ENCODE measurements at regions not wholly inside any gene's neighbourhood (a gene's known extent, or its start where the extent isn't known, plus 50 kb on each side); places are given as distances from the start of the nearest gene placed in this dataset.

DNA sequence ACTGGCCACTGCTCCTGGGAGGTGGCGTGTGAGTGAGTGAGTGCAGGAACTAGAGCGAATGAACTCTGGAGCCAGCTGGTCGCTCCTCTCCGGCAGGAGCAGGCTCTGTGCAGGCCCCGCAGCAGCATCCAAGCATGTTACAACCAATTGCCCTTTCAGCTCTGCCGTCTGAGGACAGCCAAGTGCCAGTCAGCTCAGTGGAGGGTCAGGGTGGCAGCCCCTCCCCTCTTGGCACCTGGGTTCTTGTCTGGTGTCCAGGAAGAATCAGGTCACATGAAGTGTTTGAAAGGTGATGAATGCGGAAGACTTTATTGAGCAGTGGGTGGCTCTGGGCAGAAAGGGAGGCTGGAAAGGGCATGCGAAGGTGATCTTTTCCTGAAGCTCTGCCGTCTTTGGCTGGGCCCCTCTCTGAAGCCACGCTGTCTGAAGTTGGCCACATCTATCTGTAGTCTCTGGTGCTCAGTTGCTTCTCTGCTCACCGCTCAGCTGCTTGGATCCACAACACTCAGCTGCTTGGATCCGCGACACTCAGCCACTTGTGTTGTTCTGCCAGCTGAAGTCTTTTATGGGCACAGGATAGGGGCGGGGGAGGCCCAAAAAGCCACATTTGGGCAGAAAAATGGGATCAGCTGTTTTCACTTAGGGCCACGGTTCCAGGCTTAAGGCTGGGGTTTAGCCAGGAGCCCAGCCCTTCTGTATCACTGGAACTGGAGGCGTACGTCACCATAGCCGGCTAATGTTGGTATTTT is 139.8 kb downstream of the ADSS2 start:
- Histone ChIP-seq H3K36me3 (ENCODE audit: control insufficient read depth in 2 of 3, insufficient read depth in 3 of 3, low read length in 3 of 3) (no peaks in the 10 kb centered on the region), H3K4me3 (ENCODE audit: low read length in 3 of 3) (no peak overlapping the region), H3K9ac (ENCODE audit: low read length in 3 of 3) (no peak overlapping the region), H3K27ac (ENCODE audit: low read depth in 2 of 2, low read length in 2 of 2) (peak overlapping the region; percentile 50 to 80), H3K4me1 (ENCODE audit: control insufficient read depth in 2 of 3, insufficient read depth in 2 of 3, low read depth in 1 of 3, low read length in 3 of 3) (peaks cover 0 to 3% (median 0%) of the 10 kb centered on the region in 3 donors), H3K27me3 (ENCODE audit: control insufficient read depth, insufficient read depth, low read length) (no peaks in the 10 kb centered on the region), H3K9me3 (ENCODE audit: control insufficient read depth in 2 of 3, insufficient read depth in 1 of 3, low read length in 3 of 3) (no peaks in the 10 kb centered on the region)
- intact Hi-C loops (cut with DNase I): no loop called here
- peak in 1 of 5 donors; percentile 72 for DNase-seq
- no peak for FAIRE-seq
- TF ChIP-seq, protein P1, sequence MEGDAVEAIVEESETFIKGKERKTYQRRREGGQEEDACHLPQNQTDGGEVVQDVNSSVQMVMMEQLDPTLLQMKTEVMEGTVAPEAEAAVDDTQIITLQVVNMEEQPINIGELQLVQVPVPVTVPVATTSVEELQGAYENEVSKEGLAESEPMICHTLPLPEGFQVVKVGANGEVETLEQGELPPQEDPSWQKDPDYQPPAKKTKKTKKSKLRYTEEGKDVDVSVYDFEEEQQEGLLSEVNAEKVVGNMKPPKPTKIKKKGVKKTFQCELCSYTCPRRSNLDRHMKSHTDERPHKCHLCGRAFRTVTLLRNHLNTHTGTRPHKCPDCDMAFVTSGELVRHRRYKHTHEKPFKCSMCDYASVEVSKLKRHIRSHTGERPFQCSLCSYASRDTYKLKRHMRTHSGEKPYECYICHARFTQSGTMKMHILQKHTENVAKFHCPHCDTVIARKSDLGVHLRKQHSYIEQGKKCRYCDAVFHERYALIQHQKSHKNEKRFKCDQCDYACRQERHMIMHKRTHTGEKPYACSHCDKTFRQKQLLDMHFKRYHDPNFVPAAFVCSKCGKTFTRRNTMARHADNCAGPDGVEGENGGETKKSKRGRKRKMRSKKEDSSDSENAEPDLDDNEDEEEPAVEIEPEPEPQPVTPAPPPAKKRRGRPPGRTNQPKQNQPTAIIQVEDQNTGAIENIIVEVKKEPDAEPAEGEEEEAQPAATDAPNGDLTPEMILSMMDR (IDR thresholded peaks at IDR 0.05; ENCODE audit: borderline replicate concordance, extremely low read depth, insufficient read depth): no peak

DNA sequence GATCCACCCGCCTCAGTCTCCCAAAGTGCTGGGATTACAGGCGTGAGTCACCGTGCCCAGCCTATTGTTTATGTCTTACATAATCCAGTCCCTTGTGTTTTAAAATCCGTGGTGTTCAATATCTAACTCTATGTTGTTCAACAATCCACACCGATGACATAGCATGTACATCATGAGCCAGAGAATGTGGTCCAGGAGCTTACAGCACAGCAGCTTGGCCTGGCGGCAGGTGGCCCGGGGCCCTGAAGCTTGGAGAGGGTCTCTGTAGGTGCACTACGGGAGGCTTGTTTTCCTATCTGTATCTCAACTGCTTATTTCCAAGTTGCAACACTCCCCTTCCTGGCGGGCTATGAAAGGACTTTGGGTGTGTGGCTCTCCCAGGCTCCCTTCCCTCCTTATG is 138.4 kb downstream of the ADSS2 start:
- H3K9ac ChIP-seq (ENCODE audit: low read length in 3 of 3): no peak overlapping the region
- TF ChIP-seq, protein P1 (IDR thresholded peaks at IDR 0.05; ENCODE audit: borderline replicate concordance, extremely low read depth, insufficient read depth): no peak
- FAIRE-seq: no peak

DNA sequence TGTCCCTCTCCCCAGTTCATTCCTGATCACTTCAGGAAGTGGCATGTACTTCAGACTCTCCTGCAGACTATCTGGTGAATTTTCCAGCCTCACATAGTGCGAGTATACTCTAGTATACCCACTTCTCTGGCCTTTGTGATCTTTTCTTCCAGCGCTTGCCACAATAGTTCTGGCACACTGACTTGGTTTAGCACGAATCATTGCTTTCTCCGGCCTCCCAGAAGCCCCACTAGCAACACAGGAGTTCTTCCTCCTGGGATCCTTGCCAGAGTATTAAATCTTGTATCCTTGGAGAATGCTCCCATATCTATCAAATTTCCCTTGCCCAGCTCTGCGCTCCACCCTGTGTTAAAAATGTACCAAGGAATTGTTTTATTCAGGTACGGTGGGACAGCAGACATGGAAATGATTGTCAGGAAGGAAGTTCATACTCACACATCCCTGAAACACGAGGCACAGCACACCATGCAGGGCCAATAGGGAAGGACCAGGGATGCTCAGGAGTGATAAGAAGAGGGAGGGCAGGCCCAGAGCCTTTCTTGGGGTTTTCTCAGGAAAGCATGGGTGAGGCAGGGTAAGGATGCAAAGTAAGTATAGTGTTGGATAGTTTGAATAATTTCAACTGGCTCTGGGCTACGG is 136.7 kb downstream of the ADSS2 start:
- peaks cover 0 to 3% (median 0%) of the 10 kb centered on the region in 3 donors for H3K4me1 ChIP-seq (ENCODE audit: control insufficient read depth in 2 of 3, insufficient read depth in 2 of 3, low read depth in 1 of 3, low read length in 3 of 3)
- no peak overlapping the region for H3K4me3 ChIP-seq (ENCODE audit: low read length in 3 of 3)
- no peaks in the 10 kb centered on the region for H3K36me3 ChIP-seq (ENCODE audit: control insufficient read depth in 2 of 3, insufficient read depth in 3 of 3, low read length in 3 of 3)
- no peak overlapping the region for H3K27ac ChIP-seq (ENCODE audit: low read depth in 2 of 2, low read length in 2 of 2)
- H3K9ac ChIP-seq (ENCODE audit: low read length in 3 of 3): no peak overlapping the region
- DNase-seq (no peak), FAIRE-seq (no peak)
- no peaks in the 10 kb centered on the region for H3K9me3 ChIP-seq (ENCODE audit: control insufficient read depth in 2 of 3, insufficient read depth in 1 of 3, low read length in 3 of 3)
- no peaks in the 10 kb centered on the region for H3K27me3 ChIP-seq (ENCODE audit: control insufficient read depth, insufficient read depth, low read length)
- TF ChIP-seq, protein P1 (IDR thresholded peaks at IDR 0.05; ENCODE audit: borderline replicate concordance, extremely low read depth, insufficient read depth): no peak
- intact Hi-C loops (cut with DNase I): no loop called here

More for the DNA sequence above, 138.4 kb downstream of the ADSS2 start:
- no peaks in the 10 kb centered on the region for H3K36me3 ChIP-seq (ENCODE audit: control insufficient read depth in 2 of 3, insufficient read depth in 3 of 3, low read length in 3 of 3)
- no peak for DNase-seq
- H3K27ac ChIP-seq (ENCODE audit: low read depth in 2 of 2, low read length in 2 of 2): no peak overlapping the region
- no peak overlapping the region for H3K4me3 ChIP-seq (ENCODE audit: low read length in 3 of 3)
- H3K4me1 ChIP-seq (ENCODE audit: control insufficient read depth in 2 of 3, insufficient read depth in 2 of 3, low read depth in 1 of 3, low read length in 3 of 3): peaks cover 0 to 3% (median 0%) of the 10 kb centered on the region in 3 donors
- no peaks in the 10 kb centered on the region for H3K27me3 ChIP-seq (ENCODE audit: control insufficient read depth, insufficient read depth, low read length)
- intact Hi-C loops (cut with DNase I): no loop called here
- no peaks in the 10 kb centered on the region for H3K9me3 ChIP-seq (ENCODE audit: control insufficient read depth in 2 of 3, insufficient read depth in 1 of 3, low read length in 3 of 3)

Data from kidney (tissue), 13 donors.